SU-DHL-6 (cell line): ENCODE measurements at regions not wholly inside any gene's neighbourhood (a gene's known extent, or its start where the extent isn't known, plus 50 kb on each side); places are given as distances from the start of the nearest gene placed in this dataset.

Experiments used
- CTCF ChIP-seq: fragments of 200-600 bp; sonication (generic); IDR thresholded peaks from one replicate; pipeline ENCODE4 v1.5.1; 2017; ENCODE audit warnings: antibody characterized with exemption, mild to moderate bottlenecking, low read length, moderate library complexity; ENCODE audit not compliant: insufficient read depth, poor library complexity, severe bottlenecking
- EZH2phosphoT487 ChIP-seq: fragments of 200-600 bp; sonication (generic), shearing (Covaris generic); conservative IDR thresholded peaks from 2 replicates; pipeline ENCODE4 v1.6.1; 2018; ENCODE audit warnings: mild to moderate bottlenecking, antibody characterized with exemption, low read length, moderate library complexity, mixed read lengths

- TF ChIP-seq CTCF (no peak), EZH2phosphoT487 (no peak)
These were observed 380.3 kb upstream of the TBX3 start for GRCh38 chr12:115064296-115064695.
